SU-DHL-6 (cell line): ENCODE measurements at regions not wholly inside any gene's neighbourhood (a gene's known extent, or its start where the extent isn't known, plus 50 kb on each side); places are given as distances from the start of the nearest gene placed in this dataset.

ENCODE experiments used
- H2AFZ ChIP-seq: fragments of 200-600 bp; sonication (generic); 2 replicates; pipeline ENCODE4 v1.6.1; 2014; ENCODE audit warnings: low read depth, mild to moderate bottlenecking, moderate library complexity, mixed read lengths, antibody characterized with exemption, low read length; ENCODE audit not compliant: severe bottlenecking
- H3F3A ChIP-seq: fragments of 200-600 bp; shearing (Covaris generic); 2 replicates; pipeline ENCODE4 v1.6.0; 2016; ENCODE audit warnings: antibody characterized with exemption, mild to moderate bottlenecking; ENCODE audit not compliant: insufficient read depth
- H3K27ac ChIP-seq: fragments of 200-600 bp; sonication (generic); 2 replicates; pipeline ENCODE4 v1.5.1; 2016; ENCODE audit warnings: low read depth, mild to moderate bottlenecking, low read length, moderate library complexity, mixed read lengths
- H3K27me3 ChIP-seq: fragments of 200-600 bp; sonication (generic), shearing (Covaris generic); 2 replicates; pipeline ENCODE4 v1.6.0; 2014; ENCODE audit warnings: mild to moderate bottlenecking, low read length
- H3K36me3 ChIP-seq: fragments of 200-600 bp; sonication (generic); 2 replicates; pipeline ENCODE4 v1.6.1; 2014; ENCODE audit warnings: mild to moderate bottlenecking, low read length, mixed read lengths
- H3K4me2 ChIP-seq: fragments of 300-600, 200-600 bp; shearing (Covaris generic), sonication (generic); 2 replicates; pipeline ENCODE4 v1.6.0; 2014; ENCODE audit warnings: low read length, low read depth, mild to moderate bottlenecking; ENCODE audit not compliant: poor library complexity, severe bottlenecking
- H3K4me3 ChIP-seq: fragments of 200-600 bp; sonication (generic); 2 replicates; pipeline ENCODE4 v1.5.1; 2014; ENCODE audit warnings: antibody characterized with exemption, low read length, mild to moderate bottlenecking, mixed read lengths; ENCODE audit not compliant: insufficient read depth, poor library complexity, severe bottlenecking
- H3K79me2 ChIP-seq: fragments of 200-600 bp; sonication (generic); 2 replicates; pipeline ENCODE4 v1.6.1; 2014; ENCODE audit warnings: mild to moderate bottlenecking, low read length, moderate library complexity; ENCODE audit not compliant: insufficient read depth
- H3K9ac ChIP-seq: fragments of 200-600 bp; sonication (generic); 2 replicates; pipeline ENCODE4 v1.7.0; 2014; ENCODE audit warnings: mild to moderate bottlenecking, low read length
- H3K9me2 ChIP-seq: fragments of 200-600 bp; sonication (generic); replicated peaks from 2 replicates; pipeline ENCODE4 v1.6.1; 2014; ENCODE audit warnings: low read length; ENCODE audit not compliant: insufficient read depth
- H3K9me3 ChIP-seq: fragments of 200-600 bp; sonication (generic); 2 replicates; pipeline ENCODE4 v1.6.1; 2014; ENCODE audit warnings: low read length, mixed read lengths; ENCODE audit not compliant: insufficient read depth
- H4K20me1 ChIP-seq: fragments of 200-600 bp; sonication (generic); 2 replicates; pipeline ENCODE4 v1.6.1; 2014; ENCODE audit warnings: low read depth, mild to moderate bottlenecking, antibody characterized with exemption, low read length, moderate library complexity, mixed read lengths
- CTCF ChIP-seq: fragments of 200-600 bp; sonication (generic); IDR thresholded peaks from one replicate; pipeline ENCODE4 v1.5.1; 2017; ENCODE audit warnings: antibody characterized with exemption, mild to moderate bottlenecking, low read length, moderate library complexity; ENCODE audit not compliant: insufficient read depth, poor library complexity, severe bottlenecking
- EZH2phosphoT487 ChIP-seq: fragments of 200-600 bp; sonication (generic), shearing (Covaris generic); conservative IDR thresholded peaks from 2 replicates; pipeline ENCODE4 v1.6.1; 2018; ENCODE audit warnings: mild to moderate bottlenecking, antibody characterized with exemption, low read length, moderate library complexity, mixed read lengths

- Histone ChIP-seq H3K4me3 (no peak overlapping the region), H3K36me3 (no peaks in the 10 kb centered on the region), H3K9me2 (no peaks in the 10 kb centered on the region), H3K27ac (no peak overlapping the region), H3K9ac (no peak overlapping the region), H3K27me3 (no peaks in the 10 kb centered on the region), H3K9me3 (no peaks in the 10 kb centered on the region), H3K4me2 (no peak overlapping the region), H4K20me1 (no peaks in the 10 kb centered on the region), H3K79me2 (no peaks in the 10 kb centered on the region), H3F3A (no peaks in the 10 kb centered on the region), H2AFZ (no peak overlapping the region)
- no peak for TF ChIP-seq EZH2phosphoT487
Measured at GRCh38 chr15:62541846-62542245, 376.8 kb upstream of the C2CD4B start.

GRCh38 chr15:62544446-62544845 lies 379.4 kb upstream of the C2CD4B start:
- no peak overlapping the region for H3K4me3 ChIP-seq
- H3K9me3 ChIP-seq: no peaks in the 10 kb centered on the region
- H3K79me2 ChIP-seq: no peaks in the 10 kb centered on the region
- H3K36me3 ChIP-seq: no peaks in the 10 kb centered on the region
- no peaks in the 10 kb centered on the region for H3K9me2 ChIP-seq
- no peak overlapping the region for H3K4me2 ChIP-seq
- no peaks in the 10 kb centered on the region for H4K20me1 ChIP-seq
- H3K27me3 ChIP-seq: no peaks in the 10 kb centered on the region
- no peak overlapping the region for H3K9ac ChIP-seq
- no peak overlapping the region for H2AFZ ChIP-seq
- no peaks in the 10 kb centered on the region for H3F3A ChIP-seq
- no peak overlapping the region for H3K27ac ChIP-seq
- no peak for TF ChIP-seq CTCF
- TF ChIP-seq EZH2phosphoT487: no peak

GRCh38 chr15:62545467-62546227 lies 380.6 kb upstream of the C2CD4B start:
- Histone ChIP-seq H3K4me2 (no peak overlapping the region), H3K79me2 (no peaks in the 10 kb centered on the region), H3K9me3 (no peaks in the 10 kb centered on the region), H2AFZ (no peak overlapping the region), H3K27me3 (no peaks in the 10 kb centered on the region), H4K20me1 (no peaks in the 10 kb centered on the region), H3K4me3 (no peak overlapping the region), H3K9me2 (no peaks in the 10 kb centered on the region), H3K36me3 (no peaks in the 10 kb centered on the region), H3K27ac (no peak overlapping the region), H3F3A (no peaks in the 10 kb centered on the region), H3K9ac (no peak overlapping the region)
- TF ChIP-seq CTCF (no peak), EZH2phosphoT487 (no peak)

- H3K9me3 ChIP-seq: no peaks in the 10 kb centered on the region
- H3K27me3 ChIP-seq: no peaks in the 10 kb centered on the region
- H3K4me3 ChIP-seq: no peak overlapping the region
- H3K36me3 ChIP-seq: no peaks in the 10 kb centered on the region
- H3K4me2 ChIP-seq: no peak overlapping the region
- no peak overlapping the region for H3K9ac ChIP-seq
- no peak overlapping the region for H2AFZ ChIP-seq
- no peaks in the 10 kb centered on the region for H4K20me1 ChIP-seq
- H3K79me2 ChIP-seq: no peaks in the 10 kb centered on the region
- H3F3A ChIP-seq: no peaks in the 10 kb centered on the region
- no peak overlapping the region for H3K27ac ChIP-seq
- no peak for TF ChIP-seq CTCF
- TF ChIP-seq EZH2phosphoT487: no peak
- H3K9me2 ChIP-seq: no peaks in the 10 kb centered on the region
Measured at GRCh38 chr15:62546628-62547027, 381.5 kb upstream of the C2CD4B start.
